Ramos (cell line): ENCODE measurements at regions not wholly inside any gene's neighbourhood (a gene's known extent, or its start where the extent isn't known, plus 50 kb on each side); places are given as distances from the start of the nearest gene placed in this dataset.

Source experiments
- in situ Hi-C: fragments of 300-500 bp; cut with MboI; formaldehyde crosslinking; loops from one replicate; pipeline ENCODE4 v1.14.3; 2022; ENCODE audit warnings: low sequenced_read_pairs; ENCODE audit not compliant: unreplicated experiment

GRCh38 chr1:34460193-34460592, 283.5 kb downstream of the C1orf94 start:
- in situ Hi-C loops: loop anchor here (10.0 kb wide), 2 partner anchors 135 to 285 kb away; no protein-coding TSS in a partner anchor

GRCh38 chr1:34470401-34470800, 284.4 kb upstream of the GJB5 start:
- in situ Hi-C loops: no loop called here

GRCh38 chr1:34474566-34474965, 280.3 kb upstream of the GJB5 start:
- in situ Hi-C loops: no loop called here

GRCh38 chr1:34476371-34476770, 278.5 kb upstream of the GJB5 start:
- in situ Hi-C loops: no loop called here

- in situ Hi-C loops: no loop called here
Measured at GRCh38 chr1:34477632-34478141, 277.2 kb upstream of the GJB5 start.

- in situ Hi-C loops: no loop called here
Measured at GRCh38 chr1:34478515-34479076, 276.3 kb upstream of the GJB5 start.

- in situ Hi-C loops: no loop called here
Measured at GRCh38 chr1:34479731-34480130, 275.1 kb upstream of the GJB5 start.

- in situ Hi-C loops: no loop called here
Measured at GRCh38 chr1:34488080-34488708, 266.7 kb upstream of the GJB5 start.

GRCh38 chr1:34500451-34500850, 254.4 kb upstream of the GJB5 start:
- in situ Hi-C loops: no loop called here

GRCh38 chr1:34511802-34512201, 243.0 kb upstream of the GJB5 start:
- in situ Hi-C loops: no loop called here

GRCh38 chr1:34518146-34518699, 236.6 kb upstream of the GJB5 start:
- in situ Hi-C loops: no loop called here

GRCh38 chr1:34520111-34520510, 234.7 kb upstream of the GJB5 start:
- in situ Hi-C loops: no loop called here

GRCh38 chr1:34524783-34525182, 230.1 kb upstream of the GJB5 start:
- in situ Hi-C loops: no loop called here

- in situ Hi-C loops: no loop called here
Measured at GRCh38 chr1:34529935-34530859, 224.7 kb upstream of the GJB5 start.

- in situ Hi-C loops: no loop called here
Measured at GRCh38 chr1:34532113-34532512, 222.7 kb upstream of the GJB5 start.

- in situ Hi-C loops: no loop called here
Measured at GRCh38 chr1:34538481-34538880, 216.4 kb upstream of the GJB5 start.

GRCh38 chr1:34547046-34547674, 207.7 kb upstream of the GJB5 start:
- in situ Hi-C loops: no loop called here

GRCh38 chr1:34549199-34549598, 205.6 kb upstream of the GJB5 start:
- in situ Hi-C loops: no loop called here

- in situ Hi-C loops: no loop called here
Measured at GRCh38 chr1:34578306-34578705, 176.5 kb upstream of the GJB5 start.

GRCh38 chr1:34582356-34582755, 172.5 kb upstream of the GJB5 start:
- in situ Hi-C loops: no loop called here
